Gastroesophageal sphincter (tissue), 3 donors: ENCODE measurements at regions not wholly inside any gene's neighbourhood (a gene's known extent, or its start where the extent isn't known, plus 50 kb on each side); places are given as distances from the start of the nearest gene placed in this dataset.

ENCODE experiments used
- EP300 ChIP-seq: sonication (generic); formaldehyde crosslinking; IDR thresholded peaks from one replicate; pipeline ENCODE4 v1.6.1; 2017; ENCODE audit warnings: antibody characterized with exemption, mild to moderate bottlenecking
- POLR2AphosphoS5 ChIP-seq: sonication (generic); formaldehyde crosslinking; IDR thresholded peaks from one replicate; pipeline ENCODE4 v1.6.1; 2017; ENCODE audit warnings: antibody characterized with exemption
- TF ChIP-seq, protein P1 (sequence below), 4 experiments: fragments of 200-600 bp in 2 of 4; fragments of 450-650 bp in 2 of 4; sonication (generic) in 1 of 4; IDR thresholded peaks; one replicate each; pipeline ENCODE4 v1.5.1; 2017 to 2019; ENCODE audit warnings: antibody characterized with exemption in 4 of 4, mild to moderate bottlenecking in 2 of 4, moderate library complexity in 2 of 4

DNA sequence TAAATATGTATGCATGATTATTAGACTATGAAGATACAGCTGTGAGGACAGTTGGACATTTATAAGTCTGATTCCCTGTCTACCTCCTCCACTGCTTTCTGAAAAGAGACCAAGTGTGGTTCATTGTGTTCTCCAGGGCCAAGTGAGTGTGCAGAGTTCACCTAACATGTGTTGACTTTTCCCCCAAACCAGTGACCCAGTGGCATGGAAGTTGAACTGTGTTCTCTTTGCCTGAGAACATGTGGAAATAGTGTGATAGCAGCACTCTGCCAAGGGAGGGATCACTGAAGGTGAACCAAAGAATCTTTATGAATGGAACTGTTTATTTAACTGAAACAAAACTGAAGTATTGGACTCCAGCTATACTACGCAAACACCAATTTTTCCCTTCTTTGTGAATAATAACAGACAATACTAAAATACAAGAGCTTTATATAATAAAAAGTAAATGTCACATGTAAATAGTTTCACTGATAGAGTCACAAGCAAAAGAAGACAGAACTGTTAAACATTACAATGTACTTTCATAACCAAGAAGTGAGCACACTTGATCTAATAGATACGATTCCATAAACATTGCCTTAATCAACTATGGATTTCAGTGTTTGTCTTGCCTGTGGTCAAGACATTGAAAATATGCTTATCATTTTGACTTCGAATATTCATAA, 200.3 kb upstream of the FUT9 start:
- TF ChIP-seq POLR2AphosphoS5 (no peak), EP300 (no peak)
- TF ChIP-seq, protein P1, sequence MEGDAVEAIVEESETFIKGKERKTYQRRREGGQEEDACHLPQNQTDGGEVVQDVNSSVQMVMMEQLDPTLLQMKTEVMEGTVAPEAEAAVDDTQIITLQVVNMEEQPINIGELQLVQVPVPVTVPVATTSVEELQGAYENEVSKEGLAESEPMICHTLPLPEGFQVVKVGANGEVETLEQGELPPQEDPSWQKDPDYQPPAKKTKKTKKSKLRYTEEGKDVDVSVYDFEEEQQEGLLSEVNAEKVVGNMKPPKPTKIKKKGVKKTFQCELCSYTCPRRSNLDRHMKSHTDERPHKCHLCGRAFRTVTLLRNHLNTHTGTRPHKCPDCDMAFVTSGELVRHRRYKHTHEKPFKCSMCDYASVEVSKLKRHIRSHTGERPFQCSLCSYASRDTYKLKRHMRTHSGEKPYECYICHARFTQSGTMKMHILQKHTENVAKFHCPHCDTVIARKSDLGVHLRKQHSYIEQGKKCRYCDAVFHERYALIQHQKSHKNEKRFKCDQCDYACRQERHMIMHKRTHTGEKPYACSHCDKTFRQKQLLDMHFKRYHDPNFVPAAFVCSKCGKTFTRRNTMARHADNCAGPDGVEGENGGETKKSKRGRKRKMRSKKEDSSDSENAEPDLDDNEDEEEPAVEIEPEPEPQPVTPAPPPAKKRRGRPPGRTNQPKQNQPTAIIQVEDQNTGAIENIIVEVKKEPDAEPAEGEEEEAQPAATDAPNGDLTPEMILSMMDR (IDR thresholded peaks at IDR 0.05), result no peak
